Epithelial cell of esophagus (primary cell): ENCODE measurements at regions not wholly inside any gene's neighbourhood (a gene's known extent, or its start where the extent isn't known, plus 50 kb on each side); places are given as distances from the start of the nearest gene placed in this dataset.
"Not testable (repeated sequence)": the region's sequence is repeated elsewhere in the genome, so short reads cannot be mapped to it uniquely, and the experiment has no call there.

Experiments used
- DNase-seq: peaks from one replicate; pipeline ENCODE4 v3.0.0; 2010; ENCODE audit warnings: low read depth
- H3K4me3 ChIP-seq: 2 replicates; pipeline ENCODE4 v1.5.1; 2011; ENCODE audit warnings: mild to moderate bottlenecking, low read length, control low read depth
- CTCF ChIP-seq: IDR thresholded peaks from 2 replicates; pipeline ENCODE4 v1.5.1; 2011; ENCODE audit warnings: low read depth, mild to moderate bottlenecking, low read length, control low read depth, inconsistent platforms; ENCODE audit not compliant: insufficient read depth; ENCODE audit errors: missing control alignments

GRCh38 chr16:85515319-85515745 is 97.8 kb upstream of the GSE1 start:
- no peak overlapping the region for H3K4me3 ChIP-seq
- TF ChIP-seq CTCF, result no peak
- DNase-seq, result no peak

GRCh38 chr16:85515830-85516397 is 97.2 kb upstream of the GSE1 start:
- no peak for DNase-seq
- no peak overlapping the region for H3K4me3 ChIP-seq

DNA sequence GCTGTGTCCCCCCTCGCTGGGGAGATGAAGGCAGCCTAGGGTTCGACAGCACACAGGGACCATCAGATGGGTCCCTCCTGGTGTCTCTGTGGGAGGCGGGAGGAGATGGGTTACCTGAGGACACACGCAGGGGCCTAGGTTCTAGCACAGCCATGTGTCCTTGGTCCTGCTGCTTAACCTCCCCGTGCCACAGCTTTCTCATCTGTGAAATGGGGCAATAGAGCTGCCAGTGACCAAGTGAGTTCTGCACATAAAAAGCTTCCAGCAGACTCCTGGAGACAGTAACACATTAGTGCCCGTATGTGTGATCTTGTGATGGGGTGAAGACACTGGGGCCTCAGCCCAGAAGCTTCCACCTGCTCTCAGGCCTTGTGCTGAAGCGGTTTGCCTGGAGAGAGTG is 96.0 kb upstream of the GSE1 start:
- no peak for DNase-seq
- TF ChIP-seq CTCF, result no peak
- H3K4me3 ChIP-seq, result no peak overlapping the region

More at GRCh38 chr16:85515830-85516397, 97.2 kb upstream of the GSE1 start:
- TF ChIP-seq CTCF, result no peak

DNA sequence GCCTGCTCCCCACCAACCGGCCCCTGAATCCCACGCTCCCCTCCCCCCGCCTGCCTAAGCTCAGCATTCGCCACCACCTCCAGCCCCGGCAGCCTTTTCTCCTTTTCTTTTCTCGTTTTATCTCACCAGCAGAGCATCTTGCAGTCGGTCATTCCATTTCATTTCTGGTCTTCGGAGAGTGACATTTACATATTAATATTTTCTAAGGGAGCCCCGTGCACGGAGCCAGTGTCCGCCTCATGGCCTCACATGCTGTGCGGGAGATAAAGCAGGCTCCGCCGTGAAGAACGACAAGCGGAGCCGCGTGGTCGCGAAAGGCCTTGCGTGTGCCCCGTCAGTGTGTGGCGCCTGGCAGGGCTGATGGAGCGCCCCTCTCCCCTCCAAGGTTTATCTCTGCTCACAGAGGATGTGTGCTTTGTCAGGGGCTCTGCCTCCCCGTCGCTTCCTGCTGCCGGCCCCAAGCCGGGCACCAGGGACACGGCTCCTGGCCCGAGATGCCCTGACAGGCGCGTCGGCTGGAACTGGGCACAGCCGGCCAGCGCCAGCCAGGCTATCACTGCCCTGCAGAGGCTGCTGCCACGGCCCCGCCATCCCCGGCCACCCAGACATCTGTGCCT is 95.5 kb upstream of the GSE1 start:
- no peak for DNase-seq
- no peak overlapping the region for H3K4me3 ChIP-seq
- no peak for TF ChIP-seq CTCF

- DNase-seq, result no peak
- TF ChIP-seq CTCF, result no peak
- H3K4me3 ChIP-seq, result no peak overlapping the region
Measured at GRCh38 chr16:85518398-85519049, 94.6 kb upstream of the GSE1 start.

- not testable (repeated sequence) for H3K4me3 ChIP-seq, DNase-seq
Measured at GRCh38 chr16:85519050-85519440, 94.1 kb upstream of the GSE1 start.

DNA sequence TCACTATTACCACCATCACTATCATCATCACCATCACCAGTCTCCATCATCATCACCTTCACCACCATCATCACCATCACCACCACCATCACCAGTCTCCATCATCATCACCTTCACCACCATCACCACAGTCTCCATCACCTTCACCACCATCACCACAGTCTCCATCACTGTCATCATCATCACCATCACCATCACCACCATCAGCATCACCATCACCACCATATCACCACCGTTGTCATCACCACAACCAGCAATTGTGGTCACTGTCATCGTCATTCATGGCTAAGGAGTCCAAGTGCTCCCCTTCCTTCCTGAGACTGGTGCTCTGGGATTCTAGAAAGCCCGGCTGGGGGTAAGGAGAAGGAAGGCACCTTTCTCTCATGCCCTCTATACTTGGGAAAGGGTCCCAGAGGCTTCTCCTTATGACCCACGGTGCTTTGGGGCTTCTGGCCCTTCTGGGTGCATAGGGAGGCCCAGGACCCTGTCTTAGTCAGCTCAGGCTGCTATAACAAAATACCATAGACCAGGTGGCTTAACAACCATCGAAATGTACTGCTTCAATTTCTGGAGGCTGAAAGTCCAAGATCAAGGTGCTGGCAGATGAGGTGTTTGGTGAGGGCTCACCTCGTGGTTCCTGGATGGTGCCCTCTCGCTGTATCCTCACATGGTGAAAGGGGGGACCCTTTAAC is 93.4 kb upstream of the GSE1 start:
- no peak overlapping the region for H3K4me3 ChIP-seq
- no peak for DNase-seq
- TF ChIP-seq CTCF, result no peak
